ENCODE measurements at regions not wholly inside any gene's neighbourhood (a gene's known extent, or its start where the extent isn't known, plus 50 kb on each side); places are given as distances from the start of the nearest gene placed in this dataset.

DNA sequence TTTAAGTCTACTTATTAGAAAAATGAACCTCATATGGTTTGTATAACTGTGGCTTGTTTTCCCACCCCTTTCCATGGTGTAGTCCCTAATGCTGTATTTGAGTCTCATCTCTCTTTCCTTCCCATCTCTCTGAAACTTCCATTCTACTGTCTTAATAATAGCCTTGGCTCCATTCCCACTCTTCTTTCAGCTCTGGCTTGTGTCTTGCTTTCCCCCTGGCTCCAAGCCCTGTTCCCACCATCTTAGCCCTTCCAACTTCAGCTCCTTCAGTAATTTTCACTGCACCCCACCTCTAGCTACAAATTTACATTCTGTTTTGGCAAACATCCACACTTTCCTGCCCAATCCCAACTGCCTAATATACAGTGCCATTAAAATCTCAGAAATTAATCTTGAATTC is 137.5 kb downstream of the SLITRK6 start:
- TF ChIP-seq EZH2 (IDR thresholded peaks at IDR 0.05; ENCODE audit: borderline replicate concordance, insufficient read depth, low read depth, low read length, poor library complexity, severe bottlenecking), result no peak
- TF ChIP-seq, protein P1, sequence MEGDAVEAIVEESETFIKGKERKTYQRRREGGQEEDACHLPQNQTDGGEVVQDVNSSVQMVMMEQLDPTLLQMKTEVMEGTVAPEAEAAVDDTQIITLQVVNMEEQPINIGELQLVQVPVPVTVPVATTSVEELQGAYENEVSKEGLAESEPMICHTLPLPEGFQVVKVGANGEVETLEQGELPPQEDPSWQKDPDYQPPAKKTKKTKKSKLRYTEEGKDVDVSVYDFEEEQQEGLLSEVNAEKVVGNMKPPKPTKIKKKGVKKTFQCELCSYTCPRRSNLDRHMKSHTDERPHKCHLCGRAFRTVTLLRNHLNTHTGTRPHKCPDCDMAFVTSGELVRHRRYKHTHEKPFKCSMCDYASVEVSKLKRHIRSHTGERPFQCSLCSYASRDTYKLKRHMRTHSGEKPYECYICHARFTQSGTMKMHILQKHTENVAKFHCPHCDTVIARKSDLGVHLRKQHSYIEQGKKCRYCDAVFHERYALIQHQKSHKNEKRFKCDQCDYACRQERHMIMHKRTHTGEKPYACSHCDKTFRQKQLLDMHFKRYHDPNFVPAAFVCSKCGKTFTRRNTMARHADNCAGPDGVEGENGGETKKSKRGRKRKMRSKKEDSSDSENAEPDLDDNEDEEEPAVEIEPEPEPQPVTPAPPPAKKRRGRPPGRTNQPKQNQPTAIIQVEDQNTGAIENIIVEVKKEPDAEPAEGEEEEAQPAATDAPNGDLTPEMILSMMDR (IDR thresholded peaks at IDR 0.05), result no peak

Measured in B cell (primary cell).